Inflammatory macrophage (primary cell): ENCODE measurements at regions not wholly inside any gene's neighbourhood (a gene's known extent, or its start where the extent isn't known, plus 50 kb on each side); places are given as distances from the start of the nearest gene placed in this dataset.

Source experiments
- DNase-seq, 2 donors: peaks; one replicate each; pipeline ENCODE4 v3.0.0-alpha.2; 2020 to 2022

GRCh38 chr7:41336455-41336952 is 366.4 kb downstream of the INHBA start:
- DNase-seq = no peak

GRCh38 chr7:41334071-41334862 is 368.6 kb downstream of the INHBA start:
- DNase-seq = no peak

- no peak for DNase-seq
Observed at GRCh38 chr7:41333511-41333910, 369.4 kb downstream of the INHBA start.

- no peak for DNase-seq
Observed at GRCh38 chr7:41331194-41331593, 371.7 kb downstream of the INHBA start.

GRCh38 chr7:41328544-41328943 is 374.3 kb downstream of the INHBA start:
- DNase-seq = no peak

- DNase-seq = no peak
Observed at GRCh38 chr7:41328131-41328530, 374.8 kb downstream of the INHBA start.

- no peak for DNase-seq
Observed at GRCh38 chr7:41326616-41327015, 376.3 kb downstream of the INHBA start.

- no peak for DNase-seq
Observed at GRCh38 chr7:41323806-41324205, 379.1 kb downstream of the INHBA start.

- DNase-seq = no peak
Observed at GRCh38 chr7:41319581-41319980, 383.3 kb downstream of the INHBA start.

- no peak for DNase-seq
Observed at GRCh38 chr7:41316410-41316809, 386.5 kb downstream of the INHBA start.

GRCh38 chr7:41315764-41316163 is 387.1 kb downstream of the INHBA start:
- DNase-seq = no peak

GRCh38 chr7:41313171-41313570 is 389.7 kb downstream of the INHBA start:
- no peak for DNase-seq

GRCh38 chr7:41312235-41312634 is 390.7 kb downstream of the INHBA start:
- no peak for DNase-seq

- DNase-seq = no peak
Observed at GRCh38 chr7:41311301-41311700, 391.6 kb downstream of the INHBA start.

GRCh38 chr7:41306486-41306885 is 396.4 kb downstream of the INHBA start:
- no peak for DNase-seq

- peak; percentile 43 to 46 for DNase-seq
Observed at GRCh38 chr7:41305001-41305400, 397.9 kb downstream of the INHBA start.

- DNase-seq = no peak
Observed at GRCh38 chr7:41303709-41304108, 399.2 kb downstream of the INHBA start.

- no peak for DNase-seq
Observed at GRCh38 chr7:41298409-41298808, 404.5 kb downstream of the INHBA start.

GRCh38 chr7:41297166-41297565 is 405.7 kb downstream of the INHBA start:
- no peak for DNase-seq

- DNase-seq = no peak
Observed at GRCh38 chr7:41295455-41295815, 407.5 kb downstream of the INHBA start.

GRCh38 chr7:41294556-41295454 is 408.1 kb downstream of the INHBA start:
- DNase-seq = no peak

- DNase-seq = no peak
Observed at GRCh38 chr7:41292487-41292886, 410.4 kb downstream of the INHBA start.

- no peak for DNase-seq
Observed at GRCh38 chr7:41287559-41288335, 415.1 kb downstream of the INHBA start.
